GM19468 (cell line): ENCODE measurements at regions not wholly inside any gene's neighbourhood (a gene's known extent, or its start where the extent isn't known, plus 50 kb on each side); places are given as distances from the start of the nearest gene placed in this dataset.

Experiments used
- ATAC-seq: cut with Tn5 transposase; IDR thresholded peaks from one replicate; pipeline ENCODE4 v1.9.1; 2021; ENCODE audit warnings: mild to moderate bottlenecking, moderate library complexity, moderate number of reproducible peaks; ENCODE audit not compliant: unreplicated experiment; ENCODE audit errors: extremely low read depth

DNA sequence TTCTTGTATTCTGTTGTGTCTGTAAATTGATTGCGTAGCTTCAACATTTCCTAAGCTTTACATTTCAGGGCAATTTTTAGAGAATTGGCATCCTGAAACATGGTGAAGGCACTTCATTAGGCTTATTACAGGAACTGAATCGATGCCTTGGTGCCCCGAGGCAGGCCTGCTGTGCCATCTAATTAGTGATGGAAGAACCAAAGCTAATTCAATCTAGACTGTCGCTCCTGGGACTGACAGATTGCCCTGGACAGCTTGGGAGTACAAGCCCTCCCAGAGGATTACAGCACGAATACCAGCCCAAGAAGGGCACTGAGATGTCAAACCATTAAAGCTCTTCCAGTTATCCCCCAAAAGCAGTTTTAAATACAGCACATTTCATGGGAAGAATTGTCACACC is 243.2 kb upstream of the ZC3H12C start:
- ATAC-seq = no peak

DNA sequence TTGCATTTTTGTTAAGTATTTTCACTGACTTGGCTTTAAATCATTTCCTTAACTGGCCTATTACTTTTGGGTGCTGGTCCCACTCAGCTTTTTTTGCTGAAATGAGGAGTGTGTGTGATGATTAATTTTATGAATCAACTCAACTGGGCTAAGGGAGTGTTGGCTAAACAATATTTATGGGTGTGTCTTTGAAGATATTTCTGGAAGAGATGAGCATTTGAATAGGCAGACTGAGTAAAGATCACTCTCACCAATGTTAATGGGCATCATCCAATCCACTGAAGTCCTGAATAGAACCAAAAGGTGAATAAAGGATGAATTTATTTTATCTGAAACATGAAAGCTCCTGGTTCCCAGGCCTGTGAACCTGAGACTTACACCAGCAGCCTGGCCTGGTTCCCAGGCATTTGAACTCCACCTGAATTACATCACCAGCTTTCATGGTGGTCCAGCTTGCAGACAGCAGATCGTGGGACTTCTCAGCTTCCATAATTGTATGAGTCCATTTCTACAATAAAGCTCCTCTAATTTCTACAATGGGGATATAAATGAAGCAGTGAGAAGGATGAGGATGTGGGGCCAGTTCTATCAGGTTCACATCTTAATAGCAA is 241.3 kb upstream of the ZC3H12C start:
- ATAC-seq = no peak

DNA sequence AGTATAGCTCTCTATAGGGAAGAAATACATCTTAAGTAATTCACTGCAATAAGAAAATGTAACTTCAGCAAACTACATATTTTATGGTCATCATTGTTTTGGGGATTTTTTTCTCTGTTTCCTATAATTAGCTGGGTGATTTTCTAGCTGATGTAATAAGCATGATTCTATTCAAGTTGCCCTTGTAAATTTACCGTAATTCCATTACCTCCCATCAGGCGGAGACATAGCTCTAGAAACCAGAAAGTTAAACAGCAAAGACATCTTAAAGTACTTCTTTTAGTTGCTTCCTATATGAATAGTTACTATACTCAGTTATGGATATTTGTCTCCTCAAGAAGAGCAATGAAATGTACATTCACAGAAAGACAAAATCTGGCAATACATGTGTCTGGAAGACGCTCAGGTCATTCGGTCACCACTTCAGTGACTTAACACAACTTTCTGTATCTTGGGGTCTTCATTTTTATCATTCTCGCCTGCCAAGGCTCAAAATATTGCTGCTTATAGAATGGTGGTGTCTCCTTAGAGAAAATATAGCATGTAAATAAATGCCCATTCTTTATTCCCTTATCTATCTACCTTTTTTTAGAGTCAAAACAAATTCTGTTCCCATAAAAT is 239.9 kb upstream of the ZC3H12C start:
- ATAC-seq = peak; percentile 31

DNA sequence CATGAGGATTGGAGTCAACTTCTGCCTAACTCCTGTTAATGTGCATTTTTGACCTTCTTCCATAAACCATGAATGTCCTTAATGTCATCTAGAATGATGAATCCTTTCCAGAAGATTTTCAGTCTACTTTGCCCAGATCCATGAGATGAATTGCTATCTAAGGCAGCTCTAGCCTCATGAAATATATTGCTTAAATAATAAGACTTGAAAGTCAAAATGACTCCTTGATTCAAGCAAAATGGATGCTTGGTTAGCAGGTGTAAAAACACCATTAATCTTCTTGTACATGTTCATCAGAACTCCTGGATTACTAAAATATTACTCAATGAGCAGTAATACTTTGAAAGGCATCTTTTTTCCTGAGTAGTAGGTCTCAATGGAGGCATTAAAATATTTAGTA is 238.5 kb upstream of the ZC3H12C start:
- no peak for ATAC-seq

DNA sequence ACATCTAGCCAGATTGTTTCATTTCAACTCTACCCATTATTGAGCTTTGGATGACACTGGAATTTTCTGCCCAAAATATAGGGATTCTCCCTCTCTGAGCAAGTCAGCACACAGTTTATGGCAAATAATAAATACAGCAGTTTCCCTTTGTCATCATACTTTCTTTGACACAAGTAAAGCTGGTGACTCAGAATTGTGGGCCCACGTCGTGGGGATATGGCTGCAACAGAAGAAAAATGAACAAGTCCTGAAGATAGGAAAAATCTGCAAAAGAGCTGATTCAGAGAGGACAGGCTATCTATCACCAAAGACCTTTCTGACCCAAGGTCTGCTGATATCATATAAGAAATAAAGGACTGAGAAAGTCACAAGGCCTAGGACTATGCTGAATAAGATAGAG is 236.3 kb upstream of the ZC3H12C start:
- no peak for ATAC-seq

DNA sequence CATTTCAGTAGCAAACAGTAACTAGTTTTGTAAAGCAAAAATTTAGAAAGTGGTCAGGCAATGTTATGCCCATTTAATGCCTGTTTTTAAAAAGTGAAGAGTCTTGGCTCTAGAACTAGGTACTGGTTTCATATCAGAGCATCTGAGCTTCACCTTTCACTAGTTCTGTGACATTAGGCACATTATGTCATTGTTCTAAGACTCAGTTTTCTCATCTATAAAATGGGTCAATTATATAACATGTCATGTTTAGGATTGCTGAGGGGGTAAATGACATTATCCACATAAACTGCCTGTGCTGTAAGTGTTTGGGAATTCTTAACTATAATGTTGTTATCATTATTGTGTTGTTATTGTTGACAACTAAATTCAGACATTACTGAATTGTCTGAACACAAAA is 235.6 kb upstream of the ZC3H12C start:
- ATAC-seq = no peak

DNA sequence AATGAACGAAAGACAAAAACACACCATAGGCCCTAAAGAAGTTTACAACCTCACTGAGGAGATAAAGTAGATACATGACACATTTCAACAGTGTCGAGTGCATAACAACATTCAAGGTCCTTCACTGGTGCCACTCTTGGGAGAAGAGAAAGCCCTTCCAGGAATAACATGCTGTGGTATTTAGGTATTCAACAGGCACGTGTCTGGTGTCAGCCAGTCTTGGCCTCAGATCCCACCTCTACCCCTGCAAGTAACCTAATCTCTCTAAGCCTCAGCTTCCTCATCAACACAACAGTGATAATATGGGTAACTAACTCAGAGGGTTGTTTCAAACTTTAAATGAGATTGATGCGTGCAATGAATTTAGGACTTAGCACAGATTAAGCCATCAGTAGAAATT is 235.0 kb upstream of the ZC3H12C start:
- no peak for ATAC-seq

DNA sequence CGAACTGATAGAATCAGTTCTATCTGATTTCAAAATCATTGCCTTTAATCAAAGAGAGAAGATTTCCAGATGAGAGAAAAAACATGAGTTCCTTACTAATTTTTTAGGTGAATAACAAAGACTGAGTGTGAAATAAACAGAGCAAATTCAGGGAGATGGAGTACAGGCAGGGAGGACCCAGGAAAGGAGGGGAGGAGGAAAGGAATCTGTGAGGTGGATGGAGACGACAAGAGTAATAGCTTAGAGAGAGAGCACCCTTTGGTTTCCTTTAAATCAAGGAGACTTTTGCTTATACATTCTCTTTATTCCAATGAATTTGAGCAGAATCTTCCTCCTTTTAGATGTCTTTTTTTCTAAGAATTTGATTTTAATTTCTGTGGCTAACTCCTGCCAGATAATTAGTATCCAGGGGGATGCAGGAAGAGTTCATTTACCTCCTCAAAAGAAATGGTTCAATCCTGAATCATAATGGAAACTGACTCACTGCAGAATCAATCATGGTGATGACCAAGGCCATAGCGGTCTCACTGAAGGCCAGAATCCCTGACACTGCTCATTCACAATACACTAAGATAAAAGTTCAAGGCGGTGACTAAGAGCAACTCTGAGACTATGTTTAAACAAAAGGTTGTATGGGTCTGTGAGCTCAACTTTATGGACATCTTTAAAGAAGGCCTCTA is 234.0 kb upstream of the ZC3H12C start:
- no peak for ATAC-seq

DNA sequence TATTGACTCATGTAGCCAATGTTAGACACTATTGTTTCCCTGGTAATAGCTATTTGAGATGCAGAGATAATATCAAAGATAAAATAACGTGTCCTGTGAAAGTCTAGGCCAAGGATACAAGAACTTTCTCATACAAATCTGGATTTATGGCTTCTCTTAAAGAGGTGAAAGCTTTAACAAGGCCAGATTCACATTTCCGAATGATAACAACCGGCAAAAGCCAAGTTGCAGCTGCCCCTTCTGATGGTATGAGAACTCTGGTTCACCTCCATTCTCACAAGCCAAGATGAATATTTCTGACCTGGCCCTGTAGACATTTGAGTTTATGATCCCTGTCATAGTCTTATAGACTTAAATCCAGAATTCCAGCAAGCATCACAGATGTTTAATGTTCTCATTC is 230.4 kb upstream of the ZC3H12C start:
- no peak for ATAC-seq

DNA sequence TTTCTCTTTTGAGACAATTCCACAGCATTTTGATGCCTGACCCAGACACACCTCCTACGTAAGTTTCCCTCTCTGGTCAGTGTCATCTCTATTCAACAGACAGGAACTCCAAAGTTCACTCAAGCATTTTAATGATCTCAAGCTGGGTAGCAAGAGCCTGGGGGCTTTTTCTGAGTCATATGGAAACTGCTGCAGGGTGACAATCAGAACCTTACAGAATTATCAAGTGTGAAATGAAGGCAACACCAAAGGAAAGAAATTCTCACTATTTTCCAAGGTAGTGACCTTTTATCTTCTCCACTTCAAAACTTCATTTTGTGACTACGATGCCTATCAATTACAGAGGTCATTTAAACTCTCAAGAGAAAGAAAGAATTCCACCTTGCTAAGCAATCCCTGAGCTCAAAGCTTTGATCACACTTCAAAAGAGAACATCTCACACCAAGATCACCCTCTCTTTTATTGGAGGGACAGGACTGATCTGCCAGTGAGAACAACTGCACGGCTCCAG is 229.0 kb upstream of the ZC3H12C start:
- peak; percentile 81 for ATAC-seq

DNA sequence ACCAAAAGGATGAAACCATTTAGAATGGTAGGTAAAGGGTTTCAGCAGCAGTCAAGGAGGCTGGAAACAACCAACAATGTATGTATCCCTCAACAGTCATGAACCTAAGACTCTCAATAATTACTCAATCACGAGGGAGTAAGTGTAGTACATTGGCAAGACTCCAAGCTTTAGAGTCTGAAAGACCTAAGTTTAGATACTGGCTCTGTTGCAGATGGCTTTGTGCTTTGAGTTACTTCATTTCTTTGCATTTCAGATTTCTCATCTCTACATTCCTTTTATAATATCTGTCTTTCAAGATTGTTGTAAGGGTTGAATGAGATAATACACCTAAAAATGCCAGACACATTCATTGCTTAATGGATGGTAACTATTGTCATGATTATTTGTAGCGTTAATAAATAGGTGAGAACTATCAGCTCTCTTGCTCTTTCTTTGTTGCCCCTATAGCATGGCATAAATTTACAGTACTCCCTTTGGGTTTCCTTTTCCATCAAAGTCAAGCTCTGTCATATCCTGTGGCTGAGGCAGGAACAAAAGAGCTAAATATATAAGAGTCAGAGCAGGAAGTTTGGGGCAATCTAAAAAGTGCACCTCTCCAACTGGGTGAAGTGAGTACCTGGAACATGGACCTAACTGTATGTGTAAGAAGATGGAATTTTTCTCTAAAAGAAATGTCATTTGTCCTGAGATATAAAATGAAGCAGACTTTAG is 228.2 kb upstream of the ZC3H12C start:
- no peak for ATAC-seq

DNA sequence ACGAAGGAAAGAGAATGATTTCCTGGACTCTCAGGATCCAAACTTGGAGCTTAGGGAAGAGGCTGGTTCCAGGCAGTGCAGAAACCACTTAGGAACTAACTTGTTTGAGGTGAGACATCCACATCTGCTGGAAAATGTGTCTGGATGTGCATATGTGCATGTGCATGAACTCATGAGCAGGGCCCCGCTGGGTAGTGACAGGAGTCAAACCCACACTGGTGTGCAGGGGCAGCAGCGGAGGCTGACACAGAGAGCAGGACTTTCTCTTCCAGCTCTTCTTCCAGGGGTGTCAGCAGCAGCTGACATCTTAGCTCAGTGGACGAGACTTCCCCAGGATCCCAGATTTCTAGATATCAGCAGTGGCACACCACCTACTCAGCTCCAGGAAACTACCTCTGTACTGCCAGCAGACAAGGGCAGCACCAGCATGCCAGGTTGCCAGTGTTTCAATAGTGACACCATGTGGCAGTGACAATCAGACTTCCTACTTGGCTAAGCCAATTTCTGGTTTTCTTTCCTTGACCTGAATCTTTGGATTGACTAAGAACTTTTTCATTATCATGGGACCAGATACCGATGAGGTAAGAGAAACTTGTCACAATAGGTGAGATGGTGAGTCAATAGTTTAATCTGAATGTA is 227.5 kb upstream of the ZC3H12C start:
- ATAC-seq = no peak

DNA sequence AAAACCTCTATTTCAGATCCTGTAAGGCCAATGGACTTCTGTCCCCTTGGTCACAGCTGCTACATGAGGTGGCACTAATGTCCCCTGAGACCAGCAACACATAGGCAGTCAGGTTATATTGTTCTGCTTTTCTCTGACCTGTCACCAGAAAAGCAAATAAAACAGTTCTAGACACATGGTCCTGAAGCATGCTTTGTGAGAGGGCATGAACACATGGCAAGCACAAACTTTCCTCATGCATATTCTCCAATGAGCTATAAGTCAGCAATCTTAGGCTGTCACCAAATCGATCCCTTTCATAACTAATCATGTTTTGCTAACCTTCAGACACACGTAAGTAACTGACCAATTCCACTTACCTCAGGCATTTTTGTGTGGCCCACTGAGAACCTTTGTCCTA is 225.4 kb upstream of the ZC3H12C start:
- ATAC-seq = no peak

DNA sequence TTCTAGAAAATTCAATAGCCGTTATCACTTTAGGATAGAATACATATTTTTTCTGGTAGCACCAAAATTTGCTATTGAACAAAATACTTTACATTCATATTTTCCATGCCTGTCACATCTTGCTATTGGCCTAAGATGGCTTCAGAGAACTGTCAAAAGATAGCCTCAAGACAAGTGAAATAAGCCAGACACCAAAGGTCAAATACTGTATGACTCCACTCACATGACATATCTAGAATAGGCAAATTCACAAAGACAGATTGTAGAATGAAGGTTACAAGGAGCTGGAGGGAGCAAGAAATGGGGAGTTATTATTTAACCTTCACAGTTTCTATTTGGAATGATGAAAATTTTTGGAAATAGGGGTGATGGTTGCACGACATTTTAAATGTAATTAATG is 223.7 kb upstream of the ZC3H12C start:
- no peak for ATAC-seq

DNA sequence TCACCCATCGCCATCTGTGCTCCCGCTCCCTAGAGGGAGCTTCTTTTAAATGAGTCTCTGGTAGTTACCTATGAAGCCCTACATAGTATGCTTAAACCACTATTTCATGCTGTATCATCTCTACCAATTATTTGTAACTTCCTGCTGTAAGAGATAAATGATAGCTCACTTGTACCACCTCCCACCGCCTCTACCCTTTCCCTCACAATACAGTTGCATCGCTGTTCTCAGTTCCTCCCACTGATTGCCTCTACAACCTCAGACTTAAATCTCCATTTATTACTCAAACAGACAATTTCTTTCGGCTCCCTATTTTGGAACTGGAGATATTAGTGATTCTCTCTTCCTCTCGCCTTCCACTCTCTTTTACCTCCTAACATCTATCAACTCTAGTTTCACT is 222.9 kb upstream of the ZC3H12C start:
- ATAC-seq = no peak

DNA sequence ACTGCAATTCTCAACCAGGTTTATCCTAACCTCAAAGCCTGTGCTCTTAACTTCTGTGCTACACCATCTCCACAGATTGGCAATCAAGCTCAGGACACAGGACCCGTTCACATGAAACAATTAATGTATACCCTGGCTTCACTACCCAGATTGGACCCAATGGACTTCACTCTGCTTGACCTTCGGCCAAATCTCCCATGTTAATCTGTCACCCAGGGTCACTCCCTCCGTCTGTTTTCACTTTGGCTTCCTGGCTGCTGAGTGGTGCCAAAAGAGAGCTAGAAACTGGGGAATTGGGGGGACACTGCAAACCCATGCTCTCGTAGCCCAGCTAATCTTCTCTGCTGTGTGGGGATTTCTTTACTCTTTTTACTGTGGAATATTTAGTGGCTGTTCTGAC is 216.1 kb upstream of the ZC3H12C start:
- no peak for ATAC-seq

DNA sequence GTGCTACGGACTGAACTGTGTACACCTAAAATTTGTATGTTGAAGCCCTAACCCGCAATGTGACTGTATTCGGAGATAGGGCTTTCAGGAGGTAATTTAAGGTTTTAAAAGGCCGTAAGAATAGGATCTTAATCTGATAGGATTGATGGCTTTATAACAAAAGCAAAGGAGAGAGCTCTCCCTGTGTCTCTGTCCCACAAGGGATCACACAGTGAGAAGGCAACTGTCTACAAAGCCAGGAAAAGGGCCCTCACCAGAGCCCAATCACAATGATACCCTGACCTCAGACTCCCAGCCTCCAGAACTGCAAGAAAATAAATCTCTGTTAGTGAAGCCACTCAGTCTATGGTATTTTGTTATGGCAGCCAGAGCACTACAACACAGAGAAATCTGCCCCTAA is 208.7 kb upstream of the ZC3H12C start:
- no peak for ATAC-seq

DNA sequence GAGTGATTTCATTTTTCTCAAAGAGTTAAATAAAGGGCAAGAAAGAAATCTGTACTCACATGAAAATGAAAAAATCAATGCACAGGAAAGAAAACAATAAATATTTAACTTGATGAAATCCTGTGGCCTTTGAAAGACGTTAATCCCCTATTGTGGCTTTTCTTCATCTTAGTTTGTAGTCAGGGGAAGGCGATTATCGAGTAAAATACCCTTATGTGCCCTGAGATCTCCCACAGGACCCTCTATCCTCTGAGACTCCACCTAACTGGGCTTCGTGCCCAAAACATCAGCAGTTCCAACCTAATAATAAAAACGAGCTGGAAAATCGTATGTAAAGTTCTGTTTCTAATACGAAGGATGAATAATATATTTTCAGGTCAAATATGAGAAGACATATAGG is 208.2 kb upstream of the ZC3H12C start:
- no peak for ATAC-seq

DNA sequence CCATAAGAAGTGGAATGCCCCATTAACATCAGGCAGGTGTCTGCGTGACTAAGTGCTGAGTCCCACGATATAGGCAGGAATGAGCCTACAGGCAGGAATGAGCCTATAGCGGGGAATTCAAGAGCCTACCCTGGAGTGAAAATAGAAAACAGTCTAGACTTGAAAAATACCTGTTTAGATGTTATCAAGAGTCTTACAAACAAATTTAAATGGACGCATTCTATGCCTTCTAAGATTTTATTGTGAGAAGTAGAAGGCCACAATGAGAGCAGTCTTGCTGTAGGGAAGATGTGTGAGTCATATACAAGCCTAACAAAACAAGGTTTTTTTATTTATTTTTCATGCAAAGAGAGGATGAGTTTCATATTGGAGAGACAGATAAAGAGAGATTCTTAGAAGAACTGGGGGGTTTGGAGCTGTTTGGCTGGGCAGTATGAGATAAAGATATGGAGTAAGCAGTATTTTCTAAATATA is 200.8 kb upstream of the ZC3H12C start:
- no peak for ATAC-seq

DNA sequence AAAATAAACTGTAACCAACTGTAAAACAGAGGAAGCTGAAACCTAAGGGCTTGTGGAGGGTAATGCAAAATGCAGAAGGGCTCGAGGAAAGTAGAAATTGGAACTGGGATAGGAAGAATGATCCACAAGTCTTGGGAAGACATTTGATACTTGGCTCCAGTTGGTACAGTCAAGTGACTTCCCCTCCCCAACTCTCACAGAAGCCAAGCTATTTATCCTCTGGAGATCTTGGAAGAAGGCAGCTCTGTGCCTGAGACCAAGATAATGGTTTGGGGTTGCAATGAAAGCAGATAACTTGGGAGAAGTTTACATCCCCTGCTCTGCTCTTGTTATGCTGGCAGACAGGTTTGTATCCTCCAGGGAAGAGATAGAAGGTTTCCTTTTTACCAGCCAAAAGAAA is 198.9 kb upstream of the ZC3H12C start:
- ATAC-seq = no peak
